Testis (tissue), 2 donors: ENCODE measurements at regions not wholly inside any gene's neighbourhood (a gene's known extent, or its start where the extent isn't known, plus 50 kb on each side); places are given as distances from the start of the nearest gene placed in this dataset.

Experiments used
- POLR2A ChIP-seq: fragments of 450-650 bp; IDR thresholded peaks from one replicate; pipeline ENCODE4 v1.6.1; 2017; ENCODE audit warnings: antibody characterized with exemption, mild to moderate bottlenecking, moderate library complexity
- TF ChIP-seq, protein P1 (sequence below), 3 experiments: fragments of 450-650 bp in 2 of 3; fragments of 200-600 bp in 1 of 3; sonication (generic) in 1 of 3; IDR thresholded peaks; one replicate each; pipeline ENCODE4 v1.5.1; 2016 to 2019; ENCODE audit warnings: antibody characterized with exemption in 3 of 3, mild to moderate bottlenecking in 2 of 3, moderate library complexity in 1 of 3

DNA sequence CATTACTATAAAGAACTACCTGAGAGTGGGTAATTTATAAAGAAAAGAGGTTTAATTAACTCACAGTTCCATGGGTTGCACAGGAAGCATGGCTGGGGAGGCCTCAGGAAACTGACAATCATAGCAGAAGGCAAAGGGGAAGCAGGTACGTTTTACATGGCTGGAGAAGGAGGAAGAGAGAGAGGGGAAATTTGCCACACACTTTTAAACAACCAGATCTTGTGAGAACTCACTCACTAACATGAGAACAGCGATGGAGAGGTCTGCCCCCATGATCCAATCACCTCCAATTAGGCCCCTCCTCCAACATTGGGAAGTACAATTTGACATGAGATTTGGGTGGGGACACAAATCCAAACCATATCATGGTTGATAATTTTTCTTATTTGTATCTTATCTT, 51.8 kb upstream of the PPP1R9A start:
- TF ChIP-seq POLR2A = no peak
- TF ChIP-seq, protein P1, sequence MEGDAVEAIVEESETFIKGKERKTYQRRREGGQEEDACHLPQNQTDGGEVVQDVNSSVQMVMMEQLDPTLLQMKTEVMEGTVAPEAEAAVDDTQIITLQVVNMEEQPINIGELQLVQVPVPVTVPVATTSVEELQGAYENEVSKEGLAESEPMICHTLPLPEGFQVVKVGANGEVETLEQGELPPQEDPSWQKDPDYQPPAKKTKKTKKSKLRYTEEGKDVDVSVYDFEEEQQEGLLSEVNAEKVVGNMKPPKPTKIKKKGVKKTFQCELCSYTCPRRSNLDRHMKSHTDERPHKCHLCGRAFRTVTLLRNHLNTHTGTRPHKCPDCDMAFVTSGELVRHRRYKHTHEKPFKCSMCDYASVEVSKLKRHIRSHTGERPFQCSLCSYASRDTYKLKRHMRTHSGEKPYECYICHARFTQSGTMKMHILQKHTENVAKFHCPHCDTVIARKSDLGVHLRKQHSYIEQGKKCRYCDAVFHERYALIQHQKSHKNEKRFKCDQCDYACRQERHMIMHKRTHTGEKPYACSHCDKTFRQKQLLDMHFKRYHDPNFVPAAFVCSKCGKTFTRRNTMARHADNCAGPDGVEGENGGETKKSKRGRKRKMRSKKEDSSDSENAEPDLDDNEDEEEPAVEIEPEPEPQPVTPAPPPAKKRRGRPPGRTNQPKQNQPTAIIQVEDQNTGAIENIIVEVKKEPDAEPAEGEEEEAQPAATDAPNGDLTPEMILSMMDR (IDR thresholded peaks at IDR 0.05) = no peak
